ENCODE measurements at regions not wholly inside any gene's neighbourhood (a gene's known extent, or its start where the extent isn't known, plus 50 kb on each side); places are given as distances from the start of the nearest gene placed in this dataset.

GRCh38 chr4:8696369-8697127 is 104.0 kb downstream of the CPZ start:
- DNase-seq (peak in 1 of 2 donors; percentile 52), ATAC-seq (ENCODE audit: low FRiP score in 2 of 2) (no peak)
- WGBS, 2 donors: 78% methylated on average over 6 to 10 of the region's 10 CpGs
- H3K27ac ChIP-seq: no peak overlapping the region
- H3K4me3 ChIP-seq: no peak overlapping the region
- no peaks in the 10 kb centered on the region for H3K4me1 ChIP-seq
- no peaks in the 10 kb centered on the region for H3K27me3 ChIP-seq
- no peaks in the 10 kb centered on the region for H3K9me3 ChIP-seq
- TF ChIP-seq POLR2A (IDR thresholded peaks at IDR 0.05) (no peak), POLR2AphosphoS5 (IDR thresholded peaks at IDR 0.05) (no peak), CTCF (IDR thresholded peaks at IDR 0.05) (no peak), EP300 (IDR thresholded peaks at IDR 0.05) (no peak)
- no peaks in the 10 kb centered on the region for H3K36me3 ChIP-seq

GRCh38 chr4:8695237-8696219 is 103.0 kb downstream of the CPZ start:
- TF ChIP-seq CTCF (IDR thresholded peaks at IDR 0.05): no peak
- TF ChIP-seq EP300 (IDR thresholded peaks at IDR 0.05): no peak
- TF ChIP-seq POLR2A (IDR thresholded peaks at IDR 0.05): no peak
- no peak for TF ChIP-seq POLR2AphosphoS5 (IDR thresholded peaks at IDR 0.05)
- no peak for ATAC-seq (ENCODE audit: low FRiP score in 2 of 2)
- DNase-seq: peak; percentile 18 to 40
- Histone ChIP-seq H3K4me3 (no peak overlapping the region), H3K27ac (no peak overlapping the region), H3K36me3 (no peaks in the 10 kb centered on the region), H3K4me1 (no peaks in the 10 kb centered on the region), H3K27me3 (no peaks in the 10 kb centered on the region), H3K9me3 (no peaks in the 10 kb centered on the region)
- 63 to 81% methylated on average over 18 of the region's 18 CpGs for WGBS, 2 donors

GRCh38 chr4:8694651-8695151 is 102.1 kb downstream of the CPZ start:
- DNase-seq (peak in 1 of 2 donors; percentile 12), ATAC-seq (ENCODE audit: low FRiP score in 2 of 2) (no peak)
- TF ChIP-seq POLR2AphosphoS5 (IDR thresholded peaks at IDR 0.05) (no peak), CTCF (IDR thresholded peaks at IDR 0.05) (no peak), POLR2A (IDR thresholded peaks at IDR 0.05) (no peak), EP300 (IDR thresholded peaks at IDR 0.05) (no peak)
- H3K27me3 ChIP-seq: no peaks in the 10 kb centered on the region
- WGBS, 2 donors: 57 to 71% methylated on average over 7 to 10 of the region's 10 CpGs
- no peaks in the 10 kb centered on the region for H3K4me1 ChIP-seq
- no peaks in the 10 kb centered on the region for H3K9me3 ChIP-seq
- no peaks in the 10 kb centered on the region for H3K36me3 ChIP-seq
- H3K4me3 ChIP-seq: no peak overlapping the region
- H3K27ac ChIP-seq: no peak overlapping the region

- DNase-seq (peak in 1 of 2 donors; percentile 10), ATAC-seq (ENCODE audit: low FRiP score in 2 of 2) (no peak)
- no peak overlapping the region for H3K4me3 ChIP-seq
- no peak overlapping the region for H3K27ac ChIP-seq
- H3K4me1 ChIP-seq: no peaks in the 10 kb centered on the region
- TF ChIP-seq CTCF (IDR thresholded peaks at IDR 0.05) (no peak), POLR2A (IDR thresholded peaks at IDR 0.05) (no peak), POLR2AphosphoS5 (IDR thresholded peaks at IDR 0.05) (no peak), EP300 (IDR thresholded peaks at IDR 0.05) (no peak)
- H3K9me3 ChIP-seq: no peaks in the 10 kb centered on the region
- H3K36me3 ChIP-seq: no peaks in the 10 kb centered on the region
- no peaks in the 10 kb centered on the region for H3K27me3 ChIP-seq
- 65 to 68% methylated on average over 8 of the region's 8 CpGs for WGBS, 2 donors
Measured at GRCh38 chr4:8694226-8694625, 101.7 kb downstream of the CPZ start.

Data from upper lobe of left lung (tissue), 6 donors.